H9 (cell line): ENCODE measurements at regions not wholly inside any gene's neighbourhood (a gene's known extent, or its start where the extent isn't known, plus 50 kb on each side); places are given as distances from the start of the nearest gene placed in this dataset.
A peak's percentile ranks its signal among the peaks of the same experiment; 100 is the strongest.

Source experiments
- DNase-seq: peaks from one replicate; pipeline ENCODE4 v3.0.0-alpha.2; 2017
- H2AFZ ChIP-seq: one replicate; pipeline ENCODE4 v1.6.1; 2013; ENCODE audit warnings: mild to moderate bottlenecking, low read length, control low read depth, moderate library complexity
- H2AK5ac ChIP-seq: 2 replicates; pipeline ENCODE4 v1.6.1; 2013; ENCODE audit warnings: low read length, control low read depth, mixed read lengths; ENCODE audit not compliant: insufficient read length
- H2BK120ac ChIP-seq: one replicate; pipeline ENCODE4 v1.6.1; 2013; ENCODE audit warnings: low read depth, mild to moderate bottlenecking, low read length, control low read depth, inconsistent platforms; ENCODE audit not compliant: poor library complexity, severe bottlenecking
- H2BK12ac ChIP-seq: 2 replicates; pipeline ENCODE4 v1.6.1; 2013; ENCODE audit warnings: low read length, control low read depth, mixed read lengths, low read depth; ENCODE audit not compliant: insufficient read length
- H2BK15ac ChIP-seq: 2 replicates; pipeline ENCODE4 v1.6.1; 2013; ENCODE audit warnings: low read depth, low read length, control low read depth
- H2BK20ac ChIP-seq: one replicate; pipeline ENCODE4 v1.6.1; 2013; ENCODE audit warnings: low read depth, mild to moderate bottlenecking, low read length, control low read depth, inconsistent platforms; ENCODE audit not compliant: poor library complexity, severe bottlenecking
- H2BK5ac ChIP-seq: 2 replicates; pipeline ENCODE4 v1.6.1; 2013; ENCODE audit warnings: low read length, control low read depth, mixed read lengths; ENCODE audit not compliant: insufficient read length
- H3K14ac ChIP-seq: 2 replicates; pipeline ENCODE4 v1.6.1; 2013; ENCODE audit warnings: low read length, control low read depth; ENCODE audit not compliant: insufficient read depth
- H3K18ac ChIP-seq: 2 replicates; pipeline ENCODE4 v1.6.1; 2013; ENCODE audit warnings: low read depth, mild to moderate bottlenecking, mixed read lengths, low read length, control low read depth; ENCODE audit not compliant: insufficient read length
- H3K23ac ChIP-seq: 2 replicates; pipeline ENCODE4 v1.6.1; 2013; ENCODE audit warnings: low read length, control low read depth, mixed read lengths, low read depth; ENCODE audit not compliant: insufficient read length
- H3K23me2 ChIP-seq: 2 replicates; pipeline ENCODE4 v1.6.1; 2013; ENCODE audit warnings: low read depth, mild to moderate bottlenecking, mixed read lengths, low read length, control low read depth; ENCODE audit not compliant: insufficient read length, poor library complexity, severe bottlenecking
- H3K27ac ChIP-seq: 2 replicates; pipeline ENCODE4 v1.5.1; 2013; ENCODE audit warnings: low read length, control low read depth, mixed read lengths, low read depth; ENCODE audit not compliant: insufficient read length
- H3K27me3 ChIP-seq: 2 replicates; pipeline ENCODE4 v1.6.1; 2013; ENCODE audit warnings: low read length, control low read depth, inconsistent platforms; ENCODE audit not compliant: insufficient read depth
- H3K4ac ChIP-seq: 2 replicates; pipeline ENCODE4 v1.6.1; 2013; ENCODE audit warnings: low read depth, mild to moderate bottlenecking, control low read depth, inconsistent platforms, low read length, moderate library complexity
- H3K4me1 ChIP-seq: 2 replicates; pipeline ENCODE4 v1.6.1; 2013; ENCODE audit warnings: low read length, control low read depth, inconsistent platforms; ENCODE audit not compliant: insufficient read depth
- H3K4me2 ChIP-seq: 2 replicates; pipeline ENCODE4 v1.6.1; 2013; ENCODE audit warnings: low read length, control low read depth, mixed read lengths; ENCODE audit not compliant: insufficient read length, insufficient read depth
- H3K56ac ChIP-seq: 2 replicates; pipeline ENCODE4 v1.6.1; 2013; ENCODE audit warnings: low read depth, mild to moderate bottlenecking, mixed read lengths, low read length, control low read depth; ENCODE audit not compliant: insufficient read length
- H3K79me1 ChIP-seq: 2 replicates; pipeline ENCODE4 v1.6.1; 2013; ENCODE audit warnings: low read depth, mild to moderate bottlenecking, moderate library complexity, low read length, control low read depth, inconsistent platforms; ENCODE audit not compliant: insufficient read depth, poor library complexity, severe bottlenecking
- H3K79me2 ChIP-seq: 2 replicates; pipeline ENCODE4 v1.6.1; 2013; ENCODE audit warnings: low read length, control low read depth, inconsistent platforms; ENCODE audit not compliant: insufficient read depth
- H3K9ac ChIP-seq: 2 replicates; pipeline ENCODE4 v1.6.1; 2013; ENCODE audit warnings: low read length, control low read depth, mixed read lengths; ENCODE audit not compliant: insufficient read length; ENCODE audit errors: extremely low read depth
- H3K9me3 ChIP-seq: one replicate; pipeline ENCODE4 v1.6.1; 2013; ENCODE audit warnings: low read depth, low read length, inconsistent platforms; ENCODE audit not compliant: control insufficient read depth
- H3T11ph ChIP-seq: one replicate; pipeline ENCODE4 v1.6.1; 2013; ENCODE audit warnings: mild to moderate bottlenecking, low read length, control low read depth, inconsistent platforms
- H4K20me1 ChIP-seq: one replicate; pipeline ENCODE4 v1.6.1; 2013; ENCODE audit not compliant: control insufficient read depth, insufficient read length, insufficient read depth
- H4K5ac ChIP-seq: 2 replicates; pipeline ENCODE4 v1.6.1; 2013; ENCODE audit warnings: low read depth, mild to moderate bottlenecking, mixed read lengths, low read length, control low read depth; ENCODE audit not compliant: insufficient read length
- H4K8ac ChIP-seq: replicated peaks from 2 replicates; pipeline ENCODE4 v1.6.1; 2013; ENCODE audit warnings: low read length, control low read depth, mixed read lengths, low read depth; ENCODE audit not compliant: insufficient read length
- H4K91ac ChIP-seq: 2 replicates; pipeline ENCODE4 v1.6.1; 2013; ENCODE audit warnings: low read depth, mild to moderate bottlenecking, moderate library complexity, mixed read lengths, low read length, control low read depth; ENCODE audit not compliant: insufficient read length
- H3K27ac Mint-ChIP-seq, 3 experiments: 2 replicates in 2 of 3; 3 replicates in 1 of 3; pipeline ENCODE4 v1.8.0; 2020 to 2021; ENCODE audit warnings: mixed read lengths in 3 of 3, mild to moderate bottlenecking in 1 of 3, moderate library complexity in 1 of 3
- H3K27me3 Mint-ChIP-seq: 2 replicates; pipeline ENCODE4 v1.8.0; 2021; ENCODE audit warnings: low read depth, mild to moderate bottlenecking, moderate library complexity, mixed read lengths
- H3K36me3 Mint-ChIP-seq, 3 experiments: 2 replicates in 2 of 3; 3 replicates in 1 of 3; pipeline ENCODE4 v1.8.0; 2020 to 2021; ENCODE audit warnings: low read depth in 3 of 3, mixed read lengths in 3 of 3; ENCODE audit not compliant: insufficient read depth in 1 of 3
- H3K4me1 Mint-ChIP-seq, 2 experiments: 2 replicates each; pipeline ENCODE4 v1.8.0; 2020; ENCODE audit warnings: mixed read lengths in 2 of 2
- H3K4me3 Mint-ChIP-seq, 2 experiments: 2 replicates in 1 of 2; 3 replicates in 1 of 2; pipeline ENCODE4 v1.8.0; 2020 to 2021; ENCODE audit warnings: mild to moderate bottlenecking in 2 of 2, mixed read lengths in 2 of 2, moderate library complexity in 1 of 2
- H3K9me3 Mint-ChIP-seq, 2 experiments: 2 replicates in 1 of 2; 3 replicates in 1 of 2; pipeline ENCODE4 v1.8.0; 2020; ENCODE audit warnings: mild to moderate bottlenecking in 2 of 2, mixed read lengths in 2 of 2, moderate library complexity in 1 of 2
- CTCF ChIP-seq: fragments of 200-600 bp; sonication (generic); conservative IDR thresholded peaks from 3 replicates; pipeline ENCODE4 v1.8.0; 2021; ENCODE audit warnings: antibody characterized with exemption, mild to moderate bottlenecking
- WGBS: extraction: QIAGEN DNeasy Blood & Tissue Kit; methylation state at CpG from one replicate; pipeline ENCODE4 v1.1.7; 2013; ENCODE audit warnings: missing lambda C conversion rate, low lambda C conversion rate, mixed read lengths; ENCODE audit not compliant: insufficient read length; ENCODE audit errors: extremely low coverage; 5-methylcytosine and 5-hydroxymethylcytosine counted together

- Histone ChIP-seq H3T11ph (no peak overlapping the region), H2BK120ac (no peak overlapping the region), H2BK15ac (no peak overlapping the region), H3K9me3 (no peaks in the 10 kb centered on the region), H2BK20ac (no peak overlapping the region), H2AFZ (no peak overlapping the region), H3K27ac (no peak overlapping the region), H3K79me1 (no peaks in the 10 kb centered on the region), H2BK5ac (no peak overlapping the region), H3K79me2 (no peaks in the 10 kb centered on the region), H3K14ac (no peak overlapping the region), H4K8ac (no peak overlapping the region), H3K56ac (no peak overlapping the region), H4K5ac (no peak overlapping the region), H3K4ac (no peak overlapping the region), H3K4me2 (no peak overlapping the region), H3K23me2 (no peaks in the 10 kb centered on the region), H2AK5ac (no peak overlapping the region), H2BK12ac (no peak overlapping the region), H3K23ac (no peak overlapping the region), H3K18ac (no peak overlapping the region), H3K4me1 (peaks cover 7% of the 10 kb centered on the region; the same call in 1 of the 2 replicates), H3K27me3 (no peaks in the 10 kb centered on the region), H3K9ac (no peak overlapping the region), H4K91ac (no peak overlapping the region), H4K20me1 (no peaks in the 10 kb centered on the region)
- Mint-ChIP-seq H3K4me1 (peaks cover 35 to 38% of the 10 kb centered on the region in 2 experiments), H3K27ac (peak overlapping the region; percentile 46 to 97 (median 83); a peak in 5 of 7 replicates), H3K4me3 (no peak overlapping the region), H3K9me3 (no peaks in the 10 kb centered on the region), H3K36me3 (no peaks in the 10 kb centered on the region), H3K27me3 (no peaks in the 10 kb centered on the region)
- peak; percentile 34 for DNase-seq
- no CpG with 5 or more reads among the region's 6 CpGs for WGBS
- TF ChIP-seq CTCF, result no peak
These were observed 55.2 kb upstream of the GNG12 start for GRCh38 chr1:67888216-67889106.
